SK-N-SH (cell line): ENCODE measurements at regions not wholly inside any gene's neighbourhood (a gene's known extent, or its start where the extent isn't known, plus 50 kb on each side); places are given as distances from the start of the nearest gene placed in this dataset.

Experiments
- CTCF ChIA-PET: fragments of 300-600, 350-600 bp; formaldehyde crosslinking; extraction: SDS; loops from one replicate; lab custom pipeline; 2021; lab: Yijun Ruan, JAX
- POLR2A ChIA-PET: fragments of 350-600 bp; sonication (Branson Sonifier 250); formaldehyde crosslinking; extraction: SDS; loops from one replicate; lab custom pipeline; 2020; ENCODE audit warnings: antibody characterized with exemption, inconsistent platforms; lab: Yijun Ruan, JAX
- DNase-seq: peaks from one replicate; pipeline ENCODE4 v3.0.0; 2012
- H2AFZ ChIP-seq: fragments of 200-600 bp; sonication (generic); 2 replicates; pipeline ENCODE4 v1.8.1; 2016; ENCODE audit warnings: antibody characterized with exemption, mild to moderate bottlenecking, low read depth
- H3F3A ChIP-seq: fragments of 200-600 bp; sonication (generic); replicated peaks from 2 replicates; pipeline ENCODE3; 2016; ENCODE audit warnings: antibody characterized with exemption, mild to moderate bottlenecking; ENCODE audit not compliant: insufficient read depth
- H3K27ac ChIP-seq, 2 experiments: fragments of 200-500 bp in 1 of 2; fragments of 200-600 bp in 1 of 2; sonication (Bioruptor generic) in 1 of 2; sonication (generic), shearing (Covaris generic) in 1 of 2; 2 replicates each; pipeline versions ENCODE4 v1.5.1 to v1.6.1; 2014 to 2016; ENCODE audit warnings: low read depth in 2 of 2, inconsistent platforms in 1 of 2, low read length in 1 of 2, mild to moderate bottlenecking in 1 of 2, mixed read lengths in 1 of 2
- H3K27me3 ChIP-seq: fragments of 200-600 bp; sonication (generic), shearing (Covaris generic); 2 replicates; pipeline ENCODE4 v1.6.1; 2016; ENCODE audit warnings: mixed run types; ENCODE audit not compliant: insufficient read depth
- H3K36me3 ChIP-seq, 2 experiments: fragments of 200-500 bp in 1 of 2; fragments of 200-600 bp in 1 of 2; sonication (Bioruptor generic) in 1 of 2; sonication (generic) in 1 of 2; replicated peaks in 1 of 2; 2 replicates each; pipeline versions ENCODE3 to v1.5.1; 2014 to 2016; ENCODE audit warnings: low read length in 1 of 2, mild to moderate bottlenecking in 1 of 2; ENCODE audit not compliant: insufficient read depth in 2 of 2, control insufficient read depth in 1 of 2
- H3K4me1 ChIP-seq, 2 experiments: fragments of 200-500 bp in 1 of 2; fragments of 200-600 bp in 1 of 2; sonication (Bioruptor generic) in 1 of 2; sonication (generic), shearing (Covaris generic) in 1 of 2; 2 replicates each; pipeline versions ENCODE4 v1.5.1 to v1.6.1; 2014 to 2016; ENCODE audit warnings: low read depth in 1 of 2, low read length in 1 of 2, mixed run types in 1 of 2; ENCODE audit not compliant: insufficient read depth in 2 of 2, control insufficient read depth in 1 of 2
- H3K4me2 ChIP-seq: fragments of 200-600 bp; sonication (generic), shearing (Covaris generic); 2 replicates; pipeline ENCODE4 v1.6.1; 2017; ENCODE audit warnings: mixed run types
- H3K4me3 ChIP-seq, 2 experiments: fragments of 200-500 bp in 1 of 2; fragments of 200-600 bp in 1 of 2; sonication (Bioruptor generic) in 1 of 2; sonication (generic), shearing (Covaris generic) in 1 of 2; 2 replicates each; pipeline versions ENCODE4 v1.5.1 to v1.8.1; 2014 to 2016; ENCODE audit warnings: low read depth in 2 of 2, inconsistent platforms in 1 of 2, low read length in 1 of 2, mild to moderate bottlenecking in 1 of 2, mixed read lengths in 1 of 2, moderate library complexity in 1 of 2
- H3K79me2 ChIP-seq: fragments of 200-600 bp; sonication (generic); 2 replicates; pipeline ENCODE4 v1.8.1; 2017; ENCODE audit warnings: mild to moderate bottlenecking; ENCODE audit not compliant: insufficient read depth
- H3K9ac ChIP-seq: fragments of 200-600 bp; sonication (generic); 2 replicates; pipeline ENCODE4 v1.6.1; 2017; ENCODE audit warnings: mixed run types
- H3K9me2 ChIP-seq: fragments of 200-600 bp; sonication (generic); 2 replicates; pipeline ENCODE4 v1.6.1; 2017; ENCODE audit warnings: mixed run types
- H3K9me3 ChIP-seq: fragments of 200-600 bp; sonication (generic); 2 replicates; pipeline ENCODE4 v1.6.1; 2017; ENCODE audit warnings: mixed run types, mild to moderate bottlenecking, moderate library complexity
- H4K20me1 ChIP-seq: fragments of 200-600 bp; sonication (generic); 2 replicates; pipeline ENCODE4 v1.6.1; 2017; ENCODE audit warnings: mild to moderate bottlenecking, mixed run types; ENCODE audit not compliant: insufficient read depth
- CTCF ChIP-seq: fragments of 200-600 bp; sonication (generic); IDR thresholded peaks from 2 replicates; pipeline ENCODE4 v1.6.1; 2017; ENCODE audit warnings: antibody characterized with exemption, mild to moderate bottlenecking, moderate library complexity
- EP300 ChIP-seq, 2 experiments: IDR thresholded peaks; 2 replicates each; pipeline versions ENCODE4 v1.4.0 to v1.6.1; 2012; ENCODE audit warnings: borderline replicate concordance in 1 of 2, low read depth in 1 of 2, low read length in 1 of 2
- FOXM1 ChIP-seq: IDR thresholded peaks from 2 replicates; pipeline ENCODE4 v1.4.0; 2012; ENCODE audit warnings: low read depth, mild to moderate bottlenecking
- NRF1 ChIP-seq: IDR thresholded peaks from 2 replicates; pipeline ENCODE4 v1.6.1; 2012; ENCODE audit warnings: low read depth, mild to moderate bottlenecking, low read length
- RFX5 ChIP-seq: IDR thresholded peaks from 2 replicates; pipeline ENCODE4 v1.6.1; 2012; ENCODE audit warnings: mild to moderate bottlenecking, improper control_type of control experiment, low read length
- RXRA ChIP-seq: IDR thresholded peaks from 2 replicates; pipeline ENCODE4 v1.4.0; 2012; ENCODE audit warnings: low read depth, mild to moderate bottlenecking, borderline replicate concordance
- SIN3A ChIP-seq: IDR thresholded peaks from 2 replicates; pipeline ENCODE4 v1.6.1; 2012; ENCODE audit warnings: low read depth, mild to moderate bottlenecking, low read length, moderate library complexity, borderline replicate concordance
- TAF1 ChIP-seq: IDR thresholded peaks from 2 replicates; pipeline ENCODE4 v1.6.1; 2012; ENCODE audit warnings: low read depth, mild to moderate bottlenecking, low read length, moderate library complexity, borderline replicate concordance
- TEAD4 ChIP-seq: IDR thresholded peaks from 2 replicates; pipeline ENCODE4 v1.4.0; 2012; ENCODE audit warnings: mild to moderate bottlenecking, borderline replicate concordance; ENCODE audit not compliant: insufficient read depth
- YY1 ChIP-seq: IDR thresholded peaks from 2 replicates; pipeline ENCODE4 v1.4.0; 2012; ENCODE audit warnings: low read depth, mild to moderate bottlenecking
- WGBS: methylation state at CpG from one replicate; pipeline ENCODE4 v1.1.6; 2017; ENCODE audit warnings: low lambda C conversion rate; 5-methylcytosine and 5-hydroxymethylcytosine counted together
- TF ChIP-seq, protein P1 (sequence below): IDR thresholded peaks from 2 replicates; pipeline ENCODE4; 2012

GRCh38 chr21:39118061-39118460 is 65.2 kb downstream of the PSMG1 start (continued):
- TF ChIP-seq CTCF (no peak), RXRA (no peak), EP300 (IDR thresholded peaks at IDR 0.05; ENCODE audit: borderline replicate concordance in 1 of 2, low read depth in 1 of 2, low read length in 1 of 2) (no peak)

DNA sequence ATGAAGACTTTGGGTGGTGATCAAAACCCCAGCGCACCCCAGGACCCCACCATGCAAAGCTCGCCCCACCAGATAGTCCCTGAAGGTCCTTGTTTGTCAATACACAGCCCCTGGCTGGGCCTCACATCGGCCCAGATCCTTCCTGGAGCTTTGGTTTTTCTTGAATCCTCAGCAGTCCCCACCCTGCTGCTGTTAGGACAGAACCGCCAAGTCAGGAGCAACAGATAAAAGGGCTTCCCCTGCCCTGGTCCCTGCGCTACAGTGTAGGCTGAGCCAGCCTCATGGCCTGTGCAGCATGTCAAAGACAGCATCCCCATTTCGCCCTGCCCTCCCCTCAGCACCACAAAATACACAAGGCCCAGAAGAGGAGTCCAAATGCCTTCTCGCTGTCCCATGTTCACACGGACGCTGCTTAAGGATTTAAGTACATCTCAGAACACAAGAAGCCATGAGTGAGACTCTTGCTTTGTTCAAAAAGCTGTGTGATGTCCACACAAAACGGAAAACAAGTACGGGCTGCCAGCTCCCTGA is 65.7 kb downstream of the PSMG1 start:
- Histone ChIP-seq H3K9me3 (no peaks in the 10 kb centered on the region), H3K4me2 (no peak overlapping the region), H3K79me2 (no peaks in the 10 kb centered on the region), H3K27ac (no peak overlapping the region), H3K4me3 (no peak overlapping the region), H3K36me3 (no peaks in the 10 kb centered on the region), H2AFZ (no peak overlapping the region), H4K20me1 (no peaks in the 10 kb centered on the region), H3F3A (peaks cover 5% of the 10 kb centered on the region), H3K9ac (no peak overlapping the region), H3K9me2 (no peaks in the 10 kb centered on the region), H3K4me1 (no peaks in the 10 kb centered on the region; a peak in 1 of 4 replicates), H3K27me3 (no peaks in the 10 kb centered on the region)
- no peak for DNase-seq
- 84% methylated on average over 9 of the region's 11 CpGs for WGBS
- ChIA-PET CTCF (interaction anchor here (1.0 to 1.3 kb wide), 2 partner anchors 8 to 383 kb away, joined by 3 to 4 read pairs; no protein-coding TSS in a partner anchor), POLR2A (no interaction called here)
- no peak for TF ChIP-seq TEAD4
- no peak for TF ChIP-seq CTCF
- no peak for TF ChIP-seq FOXM1
- no peak for TF ChIP-seq YY1
- TF ChIP-seq, protein P1, sequence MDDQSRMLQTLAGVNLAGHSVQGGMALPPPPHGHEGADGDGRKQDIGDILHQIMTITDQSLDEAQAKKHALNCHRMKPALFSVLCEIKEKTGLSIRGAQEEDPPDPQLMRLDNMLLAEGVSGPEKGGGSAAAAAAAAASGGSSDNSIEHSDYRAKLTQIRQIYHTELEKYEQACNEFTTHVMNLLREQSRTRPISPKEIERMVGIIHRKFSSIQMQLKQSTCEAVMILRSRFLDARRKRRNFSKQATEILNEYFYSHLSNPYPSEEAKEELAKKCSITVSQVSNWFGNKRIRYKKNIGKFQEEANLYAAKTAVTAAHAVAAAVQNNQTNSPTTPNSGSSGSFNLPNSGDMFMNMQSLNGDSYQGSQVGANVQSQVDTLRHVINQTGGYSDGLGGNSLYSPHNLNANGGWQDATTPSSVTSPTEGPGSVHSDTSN = no peak
- no peak for TF ChIP-seq RFX5
- TF ChIP-seq NRF1 = no peak
- TF ChIP-seq TAF1 = no peak
- TF ChIP-seq SIN3A = no peak
